PC-9 (cell line): ENCODE measurements at regions not wholly inside any gene's neighbourhood (a gene's known extent, or its start where the extent isn't known, plus 50 kb on each side); places are given as distances from the start of the nearest gene placed in this dataset.

ENCODE experiments used
- CTCF ChIP-seq: fragments of 200-600 bp; sonication (generic); conservative IDR thresholded peaks from 2 replicates; pipeline ENCODE4 v1.6.1; 2017; ENCODE audit warnings: mixed run types, antibody characterized with exemption, mild to moderate bottlenecking, moderate library complexity
- EZH2 ChIP-seq: fragments of 200-600 bp; sonication (generic); IDR thresholded peaks from 2 replicates; pipeline ENCODE4 v1.8.0; 2017; ENCODE audit warnings: antibody characterized with exemption, low read depth

GRCh38 chr17:437545-437944 lies 84.9 kb upstream of the RPH3AL start:
- TF ChIP-seq CTCF: no peak
- TF ChIP-seq EZH2: no peak
